ENCODE measurements at regions not wholly inside any gene's neighbourhood (a gene's known extent, or its start where the extent isn't known, plus 50 kb on each side); places are given as distances from the start of the nearest gene placed in this dataset.

- no peaks in the 10 kb centered on the region for H3K9me3 ChIP-seq (ENCODE audit: control insufficient read depth, low read length)
- DNase-seq: no peak
- WGBS, 2 donors: 83 to 85% methylated on average over 5 of the region's 5 CpGs
- intact Hi-C loops (cut with DNase I): no loop called here
- H3K36me3 ChIP-seq (ENCODE audit: control insufficient read depth in 1 of 2, insufficient read depth in 2 of 2, low read length in 1 of 2): no peaks in the 10 kb centered on the region
- H3K27ac ChIP-seq (ENCODE audit: low read depth in 1 of 2, low read length in 2 of 2): no peak overlapping the region
- no peaks in the 10 kb centered on the region for H3K27me3 ChIP-seq (ENCODE audit: control insufficient read depth in 1 of 2, insufficient read depth in 2 of 2, low read length in 1 of 2)
- ATAC-seq (ENCODE audit: low FRiP score): no peak
- no peaks in the 10 kb centered on the region for H3K4me1 ChIP-seq (ENCODE audit: control insufficient read depth in 1 of 2, insufficient read depth in 2 of 2, low read length in 2 of 2)
- no peak overlapping the region for H3K4me3 ChIP-seq (ENCODE audit: low read length in 2 of 2)
These were observed 126.0 kb upstream of the ANKRD28 start for GRCh38 chr3:15923640-15924405.

DNA sequence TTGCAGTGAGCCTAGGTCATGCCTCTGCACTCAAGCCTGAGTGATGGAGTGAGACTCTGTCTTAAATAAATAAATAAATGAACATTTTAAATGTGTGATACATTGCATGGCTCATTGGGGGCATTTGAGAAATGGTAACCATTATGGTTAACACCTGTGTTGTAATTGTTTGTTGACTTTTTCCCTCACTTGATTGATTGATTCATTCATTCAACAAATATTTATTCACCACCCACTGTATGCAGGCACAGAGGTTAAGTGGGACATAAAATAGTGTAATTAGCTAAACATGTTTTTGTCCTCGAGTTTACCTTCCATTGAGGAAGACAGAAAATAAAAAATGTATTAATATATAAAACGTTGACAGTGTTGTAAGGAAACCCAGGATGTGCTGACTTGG, 127.1 kb upstream of the ANKRD28 start:
- no peak overlapping the region for H3K4me3 ChIP-seq (ENCODE audit: low read length in 2 of 2)
- intact Hi-C loops (cut with DNase I): no loop called here
- no peaks in the 10 kb centered on the region for H3K36me3 ChIP-seq (ENCODE audit: control insufficient read depth in 1 of 2, insufficient read depth in 2 of 2, low read length in 1 of 2)
- ATAC-seq (ENCODE audit: low FRiP score) (no peak), DNase-seq (no peak)
- H3K9me3 ChIP-seq (ENCODE audit: control insufficient read depth, low read length): no peaks in the 10 kb centered on the region
- WGBS, 2 donors: 50 to 67% methylated on average over 2 of the region's 2 CpGs
- no peak overlapping the region for H3K27ac ChIP-seq (ENCODE audit: low read depth in 1 of 2, low read length in 2 of 2)
- H3K27me3 ChIP-seq (ENCODE audit: control insufficient read depth in 1 of 2, insufficient read depth in 2 of 2, low read length in 1 of 2): no peaks in the 10 kb centered on the region
- H3K4me1 ChIP-seq (ENCODE audit: control insufficient read depth in 1 of 2, insufficient read depth in 2 of 2, low read length in 2 of 2): no peaks in the 10 kb centered on the region

GRCh38 chr3:15926871-15927270, 129.1 kb upstream of the ANKRD28 start:
- DNase-seq: no peak
- 36 to 40% methylated on average over 2 of the region's 2 CpGs for WGBS, 2 donors

GRCh38 chr3:15927969-15928368, 130.2 kb upstream of the ANKRD28 start:
- Histone ChIP-seq H3K27ac (ENCODE audit: low read depth in 1 of 2, low read length in 2 of 2) (no peak overlapping the region), H3K4me1 (ENCODE audit: control insufficient read depth in 1 of 2, insufficient read depth in 2 of 2, low read length in 2 of 2) (no peaks in the 10 kb centered on the region), H3K4me3 (ENCODE audit: low read length in 2 of 2) (no peak overlapping the region), H3K36me3 (ENCODE audit: control insufficient read depth in 1 of 2, insufficient read depth in 2 of 2, low read length in 1 of 2) (no peaks in the 10 kb centered on the region), H3K27me3 (ENCODE audit: control insufficient read depth in 1 of 2, insufficient read depth in 2 of 2, low read length in 1 of 2) (no peaks in the 10 kb centered on the region), H3K9me3 (ENCODE audit: control insufficient read depth, low read length) (no peaks in the 10 kb centered on the region)
- ATAC-seq (ENCODE audit: low FRiP score) (no peak), DNase-seq (no peak)
- WGBS, 2 donors: 70 to 79% methylated on average over 1 of the region's 1 CpG
- intact Hi-C loops (cut with DNase I): no loop called here

More at GRCh38 chr3:15926871-15927270, 129.1 kb upstream of the ANKRD28 start:
- no peaks in the 10 kb centered on the region for H3K36me3 ChIP-seq (ENCODE audit: control insufficient read depth in 1 of 2, insufficient read depth in 2 of 2, low read length in 1 of 2)
- H3K27ac ChIP-seq (ENCODE audit: low read depth in 1 of 2, low read length in 2 of 2): no peak overlapping the region
- H3K9me3 ChIP-seq (ENCODE audit: control insufficient read depth, low read length): no peaks in the 10 kb centered on the region
- no peak for ATAC-seq (ENCODE audit: low FRiP score)
- no peaks in the 10 kb centered on the region for H3K4me1 ChIP-seq (ENCODE audit: control insufficient read depth in 1 of 2, insufficient read depth in 2 of 2, low read length in 2 of 2)
- intact Hi-C loops (cut with DNase I): no loop called here
- no peaks in the 10 kb centered on the region for H3K27me3 ChIP-seq (ENCODE audit: control insufficient read depth in 1 of 2, insufficient read depth in 2 of 2, low read length in 1 of 2)
- H3K4me3 ChIP-seq (ENCODE audit: low read length in 2 of 2): no peak overlapping the region

DNA sequence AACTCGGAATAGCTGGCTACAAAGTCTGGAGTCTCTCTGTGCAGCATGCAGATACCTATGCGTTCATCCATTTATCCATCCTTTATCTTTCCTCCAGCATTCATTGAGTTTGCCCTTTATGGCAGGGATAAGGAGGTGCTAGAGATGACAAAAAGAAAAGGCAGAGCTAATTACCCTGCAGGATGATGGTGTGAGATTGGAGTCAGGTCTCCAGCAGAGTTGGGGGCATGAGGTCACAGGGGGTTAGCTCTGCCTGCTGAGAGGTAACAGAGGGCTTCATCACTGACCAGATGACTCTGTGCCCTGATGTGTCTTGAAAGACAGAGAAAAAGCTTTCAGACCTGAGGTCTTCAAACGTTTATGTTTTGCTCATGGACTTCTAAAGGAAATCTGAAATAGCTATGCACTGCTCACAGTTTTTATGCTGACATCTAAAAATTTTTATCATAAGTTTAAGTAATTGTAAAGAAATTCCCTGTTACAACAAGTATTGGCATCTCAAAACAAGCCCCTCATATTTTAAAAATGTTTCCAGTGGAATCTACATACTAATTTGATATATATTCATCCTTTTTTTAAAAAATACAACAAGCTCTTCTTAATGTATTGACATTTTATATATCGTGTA, 132.3 kb upstream of the ANKRD28 start:
- WGBS, 2 donors: 68% methylated on average over 4 of the region's 4 CpGs
- Histone ChIP-seq H3K27ac (ENCODE audit: low read depth in 1 of 2, low read length in 2 of 2) (no peak overlapping the region), H3K9me3 (ENCODE audit: control insufficient read depth, low read length) (no peaks in the 10 kb centered on the region), H3K4me1 (ENCODE audit: control insufficient read depth in 1 of 2, insufficient read depth in 2 of 2, low read length in 2 of 2) (no peaks in the 10 kb centered on the region), H3K4me3 (ENCODE audit: low read length in 2 of 2) (no peak overlapping the region), H3K36me3 (ENCODE audit: control insufficient read depth in 1 of 2, insufficient read depth in 2 of 2, low read length in 1 of 2) (no peaks in the 10 kb centered on the region), H3K27me3 (ENCODE audit: control insufficient read depth in 1 of 2, insufficient read depth in 2 of 2, low read length in 1 of 2) (no peaks in the 10 kb centered on the region)
- ATAC-seq (ENCODE audit: low FRiP score) (no peak), DNase-seq (no peak)
- intact Hi-C loops (cut with DNase I): no loop called here

DNA sequence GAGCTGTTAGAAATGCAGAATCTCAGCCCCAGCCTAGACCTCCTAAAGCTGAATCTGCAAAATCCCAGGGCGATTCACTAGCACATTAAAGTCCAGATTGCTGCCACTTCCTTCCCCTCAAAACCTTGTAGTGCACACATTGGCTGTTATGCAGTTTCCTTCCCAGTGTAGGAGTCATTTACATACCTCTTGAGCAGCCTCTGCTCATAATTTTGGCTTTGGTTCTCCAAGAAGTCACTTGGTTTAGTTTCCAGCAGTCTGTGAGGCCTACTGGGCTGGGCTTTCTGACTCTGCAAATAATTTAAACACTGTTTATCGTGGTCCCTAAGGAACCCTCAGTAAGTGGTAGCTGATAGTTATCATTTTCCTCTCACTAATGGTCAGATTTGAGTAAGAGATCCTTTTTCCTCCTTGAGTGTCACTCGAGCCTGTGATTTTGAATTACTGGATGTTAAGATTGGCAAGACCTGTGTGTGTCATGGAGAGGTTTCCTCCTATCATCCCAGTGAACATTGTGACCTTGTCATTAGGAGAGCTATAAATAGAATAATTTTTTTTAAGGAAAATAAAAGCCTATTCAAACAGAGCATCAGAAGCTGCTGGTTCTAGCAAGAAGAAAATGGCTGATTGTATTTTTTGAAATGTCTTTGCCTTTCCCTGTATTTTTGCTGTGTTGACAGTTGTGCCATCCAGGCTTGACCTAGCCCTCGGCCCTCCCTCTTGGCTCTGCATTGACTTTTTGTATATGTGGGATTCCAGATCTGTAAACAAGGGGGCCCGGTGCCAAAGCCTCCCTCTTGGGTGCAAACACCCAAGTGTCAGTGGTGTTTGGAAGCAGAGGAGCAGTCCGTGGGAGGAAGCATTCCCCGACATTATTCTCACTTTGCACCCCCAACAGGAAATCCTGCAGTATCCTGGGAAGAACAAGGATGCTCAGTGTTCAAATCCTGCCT, 134.8 kb upstream of the ANKRD28 start:
- intact Hi-C loops (cut with DNase I): no loop called here

GRCh38 chr3:15933439-15934139, 135.8 kb upstream of the ANKRD28 start:
- H3K4me3 ChIP-seq (ENCODE audit: low read length in 2 of 2): no peak overlapping the region
- no peak overlapping the region for H3K27ac ChIP-seq (ENCODE audit: low read depth in 1 of 2, low read length in 2 of 2)
- H3K36me3 ChIP-seq (ENCODE audit: control insufficient read depth in 1 of 2, insufficient read depth in 2 of 2, low read length in 1 of 2): no peaks in the 10 kb centered on the region
- 72 to 79% methylated on average over 4 of the region's 4 CpGs for WGBS, 2 donors
- no peaks in the 10 kb centered on the region for H3K27me3 ChIP-seq (ENCODE audit: control insufficient read depth in 1 of 2, insufficient read depth in 2 of 2, low read length in 1 of 2)
- ATAC-seq (ENCODE audit: low FRiP score): no peak
- no peaks in the 10 kb centered on the region for H3K9me3 ChIP-seq (ENCODE audit: control insufficient read depth, low read length)
- DNase-seq: no peak
- H3K4me1 ChIP-seq (ENCODE audit: control insufficient read depth in 1 of 2, insufficient read depth in 2 of 2, low read length in 2 of 2): no peaks in the 10 kb centered on the region
- intact Hi-C loops (cut with DNase I): no loop called here

More for the DNA sequence above, 134.8 kb upstream of the ANKRD28 start:
- Histone ChIP-seq H3K27ac (ENCODE audit: low read depth in 1 of 2, low read length in 2 of 2) (no peak overlapping the region), H3K27me3 (ENCODE audit: control insufficient read depth in 1 of 2, insufficient read depth in 2 of 2, low read length in 1 of 2) (no peaks in the 10 kb centered on the region), H3K4me3 (ENCODE audit: low read length in 2 of 2) (no peak overlapping the region), H3K36me3 (ENCODE audit: control insufficient read depth in 1 of 2, insufficient read depth in 2 of 2, low read length in 1 of 2) (no peaks in the 10 kb centered on the region), H3K4me1 (ENCODE audit: control insufficient read depth in 1 of 2, insufficient read depth in 2 of 2, low read length in 2 of 2) (no peaks in the 10 kb centered on the region), H3K9me3 (ENCODE audit: control insufficient read depth, low read length) (no peaks in the 10 kb centered on the region)
- DNase-seq (no peak), ATAC-seq (ENCODE audit: low FRiP score) (no peak)
- 60 to 61% methylated on average over 7 of the region's 7 CpGs for WGBS, 2 donors

DNA sequence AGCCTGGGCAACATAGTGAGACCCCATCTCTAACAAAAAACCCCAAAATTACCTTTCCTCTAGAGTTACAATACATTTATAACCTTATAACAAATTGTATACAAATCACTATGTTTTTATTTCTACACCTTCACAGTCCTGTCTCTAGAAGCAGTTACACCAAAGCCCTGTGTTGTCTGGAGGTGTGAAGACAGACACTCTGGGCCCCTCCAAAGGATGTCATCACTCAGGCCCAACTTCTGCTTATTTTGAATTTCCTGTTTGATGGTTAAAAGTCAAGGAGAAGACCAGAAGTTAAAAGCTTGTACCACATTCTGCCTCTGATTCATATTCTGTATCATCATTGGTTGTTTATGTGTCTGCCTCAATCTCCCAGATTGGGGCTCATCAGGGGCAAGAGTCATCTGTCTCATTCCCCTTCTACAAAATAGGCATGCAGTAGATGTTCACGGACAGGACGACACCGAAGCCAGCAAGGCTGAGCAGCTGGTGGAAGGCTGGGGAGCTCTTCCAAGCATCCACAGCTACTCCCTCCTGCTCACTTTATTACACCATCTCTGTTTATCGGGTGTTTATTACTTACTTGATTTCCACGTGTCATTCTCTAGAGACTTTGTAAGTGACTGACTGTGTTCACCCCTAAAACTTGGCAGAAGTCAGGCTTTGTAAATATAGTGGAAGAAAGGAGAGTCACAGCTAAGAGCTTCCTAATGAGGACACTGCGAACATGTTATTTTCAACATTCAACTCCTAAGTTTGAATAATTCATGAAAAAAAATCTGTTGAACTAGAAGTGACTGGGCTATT, 136.8 kb upstream of the ANKRD28 start:
- DNase-seq: no peak
- Histone ChIP-seq H3K27ac (ENCODE audit: low read depth in 1 of 2, low read length in 2 of 2) (no peak overlapping the region), H3K4me3 (ENCODE audit: low read length in 2 of 2) (no peak overlapping the region), H3K9me3 (ENCODE audit: control insufficient read depth, low read length) (no peaks in the 10 kb centered on the region), H3K27me3 (ENCODE audit: control insufficient read depth in 1 of 2, insufficient read depth in 2 of 2, low read length in 1 of 2) (no peaks in the 10 kb centered on the region), H3K36me3 (ENCODE audit: control insufficient read depth in 1 of 2, insufficient read depth in 2 of 2, low read length in 1 of 2) (no peaks in the 10 kb centered on the region), H3K4me1 (ENCODE audit: control insufficient read depth in 1 of 2, insufficient read depth in 2 of 2, low read length in 2 of 2) (no peaks in the 10 kb centered on the region)
- ATAC-seq (ENCODE audit: low FRiP score): peak; percentile 36
- WGBS, 2 donors: 87 to 91% methylated on average over 6 of the region's 6 CpGs
- intact Hi-C loops (cut with DNase I): no loop called here
